HFF-Myc (cell line): ENCODE measurements at regions not wholly inside any gene's neighbourhood (a gene's known extent, or its start where the extent isn't known, plus 50 kb on each side); places are given as distances from the start of the nearest gene placed in this dataset.

Experiments used
- DNase-seq: peaks from one replicate; pipeline ENCODE4 v3.0.0-alpha.2; 2011; ENCODE audit warnings: low read depth; ENCODE audit errors: extremely low read depth
- H3K4me3 ChIP-seq: replicated peaks from 2 replicates; pipeline ENCODE4 v1.5.1; 2011; ENCODE audit warnings: low read depth, mild to moderate bottlenecking, control low read depth, low read length
- TF ChIP-seq, protein P1 (sequence below): IDR thresholded peaks from 2 replicates; pipeline ENCODE4 v1.5.1; 2012; ENCODE audit warnings: mild to moderate bottlenecking, low read depth, low read length, control low read depth; ENCODE audit errors: missing control alignments

DNA sequence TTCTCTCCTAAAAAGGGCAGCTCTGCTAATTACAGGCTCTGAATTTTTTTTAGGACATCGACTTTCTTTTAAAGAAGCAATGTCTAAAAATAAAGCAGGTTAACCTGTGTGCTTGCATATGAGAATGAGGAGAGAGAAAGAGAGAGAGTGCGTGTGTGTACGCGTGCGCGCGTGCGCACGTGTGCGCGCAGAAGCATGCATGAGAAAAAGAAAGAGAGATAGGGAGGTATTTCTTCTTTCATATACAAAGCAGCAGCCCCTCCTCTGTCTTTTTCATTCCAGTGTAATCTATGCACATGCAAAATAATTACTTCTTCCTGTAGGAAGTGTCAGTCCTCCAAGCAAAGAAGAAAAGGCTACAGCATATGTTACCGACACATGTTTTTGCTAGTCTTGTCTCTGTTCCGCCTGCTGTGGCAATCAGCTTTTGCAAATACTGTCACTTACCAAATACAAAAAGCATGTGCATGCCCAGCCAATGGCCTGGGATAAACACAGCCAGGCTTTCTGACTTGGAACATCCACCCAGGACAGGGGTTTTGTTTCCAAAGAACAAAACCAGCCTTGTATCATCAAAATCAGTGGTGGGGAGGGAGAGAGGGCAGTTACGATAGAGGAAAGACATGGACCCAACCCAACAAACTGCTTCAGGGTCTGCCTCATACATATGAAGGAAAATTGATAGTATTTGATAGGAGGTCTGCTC is 252.3 kb upstream of the SLC24A2 start:
- DNase-seq, result no peak
- TF ChIP-seq, protein P1, sequence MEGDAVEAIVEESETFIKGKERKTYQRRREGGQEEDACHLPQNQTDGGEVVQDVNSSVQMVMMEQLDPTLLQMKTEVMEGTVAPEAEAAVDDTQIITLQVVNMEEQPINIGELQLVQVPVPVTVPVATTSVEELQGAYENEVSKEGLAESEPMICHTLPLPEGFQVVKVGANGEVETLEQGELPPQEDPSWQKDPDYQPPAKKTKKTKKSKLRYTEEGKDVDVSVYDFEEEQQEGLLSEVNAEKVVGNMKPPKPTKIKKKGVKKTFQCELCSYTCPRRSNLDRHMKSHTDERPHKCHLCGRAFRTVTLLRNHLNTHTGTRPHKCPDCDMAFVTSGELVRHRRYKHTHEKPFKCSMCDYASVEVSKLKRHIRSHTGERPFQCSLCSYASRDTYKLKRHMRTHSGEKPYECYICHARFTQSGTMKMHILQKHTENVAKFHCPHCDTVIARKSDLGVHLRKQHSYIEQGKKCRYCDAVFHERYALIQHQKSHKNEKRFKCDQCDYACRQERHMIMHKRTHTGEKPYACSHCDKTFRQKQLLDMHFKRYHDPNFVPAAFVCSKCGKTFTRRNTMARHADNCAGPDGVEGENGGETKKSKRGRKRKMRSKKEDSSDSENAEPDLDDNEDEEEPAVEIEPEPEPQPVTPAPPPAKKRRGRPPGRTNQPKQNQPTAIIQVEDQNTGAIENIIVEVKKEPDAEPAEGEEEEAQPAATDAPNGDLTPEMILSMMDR, result no peak
- H3K4me3 ChIP-seq, result no peak overlapping the region

DNA sequence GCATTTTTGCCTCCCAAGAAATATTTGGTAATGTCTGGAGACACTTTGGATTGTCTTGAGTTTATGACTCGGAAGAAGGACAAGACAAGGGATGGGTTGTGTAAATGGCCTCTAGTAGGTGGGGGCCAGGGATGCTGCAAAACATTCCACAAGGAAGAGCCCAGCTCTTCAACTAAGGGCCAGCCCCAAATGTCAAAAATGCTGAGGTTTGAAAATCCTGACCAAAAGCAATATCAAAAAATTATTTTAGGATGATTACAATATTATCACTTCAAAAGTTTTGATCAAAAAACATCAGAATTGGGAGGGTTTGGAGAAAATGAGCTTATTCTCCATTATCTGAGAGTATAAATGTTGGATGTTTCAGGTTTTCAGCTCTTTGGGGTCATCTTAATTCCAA is 248.9 kb upstream of the SLC24A2 start:
- DNase-seq, result no peak
- H3K4me3 ChIP-seq, result no peak overlapping the region
- TF ChIP-seq, protein P1, result no peak

DNA sequence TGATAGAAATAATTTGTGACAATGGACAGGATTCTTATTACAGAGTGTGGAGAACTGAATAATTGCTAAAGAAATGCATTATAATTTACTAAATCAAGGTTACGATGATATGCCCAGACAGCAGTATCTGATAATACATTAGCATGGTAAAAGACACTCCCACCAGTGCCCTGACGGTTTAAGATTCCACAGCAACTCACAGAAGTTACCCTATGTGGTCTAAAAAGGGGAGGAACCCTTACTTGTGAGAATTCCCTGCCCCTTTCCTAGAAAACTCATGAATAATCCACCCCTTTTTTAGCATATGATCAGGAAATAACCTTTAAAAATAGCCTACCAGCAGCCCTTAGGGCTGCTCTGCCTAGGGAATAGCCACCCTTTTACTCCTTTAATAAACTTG is 244.7 kb upstream of the SLC24A2 start:
- TF ChIP-seq, protein P1, result no peak
- H3K4me3 ChIP-seq, result no peak overlapping the region
- no peak for DNase-seq

DNA sequence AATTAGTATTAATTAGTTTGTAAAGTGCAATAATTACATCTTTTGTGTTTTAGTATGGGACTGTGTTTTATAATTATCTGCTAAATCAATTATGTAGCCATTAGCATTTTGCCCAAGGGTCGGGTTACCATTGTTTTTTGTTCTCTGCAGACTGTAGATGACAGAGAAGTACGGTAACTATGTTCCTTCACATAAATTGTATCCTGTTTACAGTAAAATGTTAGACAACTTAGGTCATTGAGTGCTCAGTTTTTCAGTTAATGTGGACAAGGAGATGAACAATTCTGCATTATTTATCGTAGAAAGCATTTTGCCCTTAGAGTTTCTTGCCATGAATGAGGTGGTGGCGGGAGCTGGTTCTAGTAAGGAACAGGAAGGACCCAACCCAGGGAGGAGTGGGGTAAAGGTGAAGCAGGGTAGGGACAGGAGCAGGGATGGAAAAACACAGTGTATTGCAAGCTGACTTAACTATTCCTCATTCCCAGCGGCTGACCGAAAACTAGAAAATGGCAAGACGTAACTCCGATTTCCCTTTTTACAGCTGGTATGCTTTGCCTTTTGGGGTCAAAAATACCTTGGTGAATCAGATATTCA is 243.7 kb upstream of the SLC24A2 start:
- H3K4me3 ChIP-seq, result no peak overlapping the region
- no peak for DNase-seq
- TF ChIP-seq, protein P1, result no peak

DNA sequence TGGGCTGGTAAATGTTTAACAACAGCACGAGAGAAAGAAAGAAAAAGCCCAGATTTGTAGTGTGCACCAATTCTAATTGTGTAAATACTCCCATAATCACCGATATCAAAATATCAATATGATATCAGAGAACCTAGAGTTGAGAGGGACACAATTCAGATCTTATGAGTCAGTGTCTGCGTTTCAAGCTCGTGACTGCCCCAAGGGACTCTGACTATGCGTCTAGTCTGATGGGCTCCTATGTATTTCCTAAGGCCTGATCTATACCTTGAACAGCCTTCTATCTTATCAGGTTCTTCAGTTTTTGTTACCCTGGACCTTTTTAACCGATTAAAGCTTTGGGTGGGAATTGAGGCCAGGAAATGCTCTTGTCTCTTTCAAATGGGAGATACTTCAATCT is 243.0 kb upstream of the SLC24A2 start:
- DNase-seq, result no peak
- TF ChIP-seq, protein P1, result no peak
- no peak overlapping the region for H3K4me3 ChIP-seq

DNA sequence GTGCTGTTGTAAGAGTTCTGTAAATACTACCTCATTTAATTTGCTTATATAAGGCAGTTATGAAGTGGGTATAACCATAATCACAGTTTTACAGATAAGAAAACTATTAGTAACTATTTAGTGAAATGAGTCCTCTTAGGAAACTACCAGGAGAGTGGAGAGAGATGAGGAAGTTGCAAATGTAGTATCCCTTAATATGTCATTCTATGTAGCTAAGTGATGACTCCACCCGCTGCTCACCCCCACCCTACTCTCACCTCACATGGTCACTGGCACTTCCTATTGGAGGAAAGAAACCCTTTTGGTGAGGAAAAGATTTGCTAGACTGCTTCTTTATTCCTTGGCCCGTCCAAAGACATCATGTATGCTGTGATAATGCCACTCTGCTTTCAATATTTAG is 241.8 kb upstream of the SLC24A2 start:
- no peak for DNase-seq
- H3K4me3 ChIP-seq, result no peak overlapping the region
- TF ChIP-seq, protein P1, result no peak
